WTC11 (cell line): ENCODE measurements at regions not wholly inside any gene's neighbourhood (a gene's known extent, or its start where the extent isn't known, plus 50 kb on each side); places are given as distances from the start of the nearest gene placed in this dataset.

Experiments used
- ATAC-seq: fragments of 200-7000 bp; cut with Tn5 transposase; 2 replicates; pipeline ENCODE4 v1.10.0; 2021; ENCODE audit warnings: mild to moderate bottlenecking, moderate library complexity
- CTCF ChIA-PET: fragments of 300-600 bp; sonication (Branson Sonifier 250); formaldehyde crosslinking; loops from one replicate; lab custom pipeline; 2021; ENCODE audit warnings: antibody characterized with exemption; lab: Charles Lee
- POLR2A ChIA-PET: fragments of 350-600 bp; sonication (Branson Sonifier 250); formaldehyde crosslinking; loops from one replicate; lab custom pipeline; 2021; ENCODE audit warnings: antibody characterized with exemption; lab: Charles Lee
- DNase-seq: peaks from one replicate; pipeline ENCODE4 v3.0.0; 2021; ENCODE audit warnings: low spot score
- H3K27ac Mint-ChIP-seq: 2 replicates; pipeline ENCODE4 v1.8.0; 2021; ENCODE audit warnings: mixed read lengths
- H3K27me3 Mint-ChIP-seq: 2 replicates; pipeline ENCODE4 v1.8.0; 2021; ENCODE audit warnings: low read depth, mild to moderate bottlenecking, moderate library complexity, mixed read lengths
- H3K36me3 Mint-ChIP-seq: 2 replicates; pipeline ENCODE4 v1.8.0; 2021; ENCODE audit warnings: mixed read lengths
- H3K4me1 Mint-ChIP-seq: 2 replicates; pipeline ENCODE4 v1.8.0; 2022; ENCODE audit warnings: mixed read lengths
- H3K4me3 Mint-ChIP-seq: 2 replicates; pipeline ENCODE4 v1.8.0; 2021; ENCODE audit warnings: mild to moderate bottlenecking, moderate library complexity, mixed read lengths
- H3K9me3 Mint-ChIP-seq: 2 replicates; pipeline ENCODE4 v1.8.0; 2021; ENCODE audit warnings: mixed read lengths
- HMGXB4 ChIP-seq: sonication (generic); formaldehyde crosslinking; IDR thresholded peaks from 2 replicates; pipeline ENCODE4 v1.8.1; 2023; ENCODE audit warnings: mild to moderate bottlenecking, moderate library complexity, missing genetic modification reagents
- NR3C1 ChIP-seq: sonication (generic); formaldehyde crosslinking; conservative IDR thresholded peaks from 2 replicates; pipeline ENCODE4 v1.8.1; 2023; ENCODE audit warnings: low read depth, mild to moderate bottlenecking, missing genetic modification reagents
- RELA ChIP-seq: sonication (generic); formaldehyde crosslinking; IDR thresholded peaks from 2 replicates; pipeline ENCODE4 v1.8.1; 2022; ENCODE audit warnings: missing genetic modification reagents, mild to moderate bottlenecking, borderline replicate concordance
- SMAD3 ChIP-seq: sonication (generic); formaldehyde crosslinking; IDR thresholded peaks from 2 replicates; pipeline ENCODE4 v1.8.0; 2022; ENCODE audit warnings: missing genetic modification reagents, mild to moderate bottlenecking, borderline replicate concordance
- SMAD4 ChIP-seq: sonication (generic); formaldehyde crosslinking; IDR thresholded peaks from 2 replicates; pipeline ENCODE4 v1.8.0; 2022; ENCODE audit warnings: mild to moderate bottlenecking, missing genetic modification reagents
- SOX15 ChIP-seq: fragments of 250-450 bp; sonication (Bioruptor Pico); IDR thresholded peaks from 2 replicates; pipeline ENCODE4 v1.9.0; 2021; ENCODE audit warnings: mild to moderate bottlenecking
- ZBTB21 ChIP-seq: sonication (generic); formaldehyde crosslinking; IDR thresholded peaks from 2 replicates; pipeline ENCODE4 v1.8.1; 2023; ENCODE audit warnings: mild to moderate bottlenecking, missing genetic modification reagents, borderline replicate concordance
- ZNF232 ChIP-seq: sonication (generic); formaldehyde crosslinking; IDR thresholded peaks from 2 replicates; pipeline ENCODE4 v1.8.0; 2022; ENCODE audit warnings: mild to moderate bottlenecking, missing genetic modification reagents
- ZNF281 ChIP-seq: sonication (generic); formaldehyde crosslinking; IDR thresholded peaks from 2 replicates; pipeline ENCODE4 v1.8.0; 2023; ENCODE audit warnings: mild to moderate bottlenecking, missing genetic modification reagents
- ZNF317 ChIP-seq: sonication (generic); formaldehyde crosslinking; IDR thresholded peaks from 2 replicates; pipeline ENCODE4 v1.8.1; 2023; ENCODE audit warnings: low read depth, mild to moderate bottlenecking, moderate library complexity, missing genetic modification reagents, borderline replicate concordance
- ZNF671 ChIP-seq: fragments of 250-450 bp; sonication (Bioruptor Pico); IDR thresholded peaks from 2 replicates; pipeline ENCODE4 v1.8.0; 2021; ENCODE audit warnings: mild to moderate bottlenecking
- TF ChIP-seq, protein P1 (sequence below): sonication (generic); formaldehyde crosslinking; conservative IDR thresholded peaks from 2 replicates; pipeline ENCODE4 v1.8.1; 2023; ENCODE audit warnings: mild to moderate bottlenecking, low read depth, missing genetic modification reagents, moderate library complexity
- TF ChIP-seq, protein P2 (sequence below): sonication (generic); formaldehyde crosslinking; IDR thresholded peaks from 2 replicates; pipeline ENCODE4 v1.8.1; 2022; ENCODE audit warnings: low read depth, missing genetic modification reagents, borderline replicate concordance
- TF ChIP-seq, protein P3 (sequence below): fragments of 250-450 bp; sonication (Bioruptor Pico); conservative IDR thresholded peaks from 2 replicates; pipeline ENCODE4 v1.9.0; 2021; ENCODE audit warnings: mild to moderate bottlenecking
- TF ChIP-seq, protein P4 (sequence below): sonication (generic); formaldehyde crosslinking; IDR thresholded peaks from 2 replicates; pipeline ENCODE4 v1.8.1; 2022; ENCODE audit warnings: mild to moderate bottlenecking, missing genetic modification reagents, moderate library complexity, borderline replicate concordance

- TF ChIP-seq ZNF281 (CRISPR knock-in tag) (no peak), ZNF317 (CRISPR knock-in tag) (no peak)
These were observed 201.8 kb upstream of the SERP2 start (continued) for GRCh38 chr13:44171861-44172260.

DNA sequence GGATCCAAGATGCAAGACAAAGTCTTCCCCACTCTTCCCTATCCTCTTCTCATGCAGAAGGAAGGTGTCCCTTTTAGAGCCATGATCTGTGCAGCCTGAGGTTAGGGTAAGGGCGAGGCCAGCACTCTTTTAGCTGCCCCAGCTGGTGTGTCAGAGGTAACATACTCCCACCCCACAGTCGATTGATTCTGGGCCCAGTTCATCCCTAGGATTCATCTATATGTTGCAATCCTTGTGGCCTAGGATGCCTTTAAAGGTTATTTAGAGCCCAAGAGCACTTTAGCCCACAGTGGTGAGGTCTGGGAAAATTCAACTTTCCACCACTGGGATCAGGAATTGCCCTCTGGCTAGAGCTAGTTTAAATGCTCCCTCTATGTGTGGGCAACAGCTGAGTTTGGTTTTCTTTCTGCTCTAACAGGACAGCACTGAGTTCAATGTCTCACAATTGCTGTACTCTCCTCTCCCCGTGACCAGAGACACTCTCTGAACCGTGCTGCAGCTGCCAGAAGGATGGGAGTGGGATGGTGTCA lies 201.3 kb upstream of the SERP2 start:
- Mint-ChIP-seq H3K4me3 (no peak overlapping the region), H3K4me1 (no peaks in the 10 kb centered on the region), H3K27me3 (no peaks in the 10 kb centered on the region), H3K36me3 (0 out of 2 replicates have a peak, but pooled peaks cover 2% of the 10 kb centered on the region), H3K9me3 (peaks cover 8% of the 10 kb centered on the region), H3K27ac (no peak overlapping the region)
- ATAC-seq (peak; percentile 59), DNase-seq (no peak)
- POLR2A ChIA-PET = no interaction called here
- no peak for TF ChIP-seq RELA (CRISPR knock-in tag)
- TF ChIP-seq, protein P1, sequence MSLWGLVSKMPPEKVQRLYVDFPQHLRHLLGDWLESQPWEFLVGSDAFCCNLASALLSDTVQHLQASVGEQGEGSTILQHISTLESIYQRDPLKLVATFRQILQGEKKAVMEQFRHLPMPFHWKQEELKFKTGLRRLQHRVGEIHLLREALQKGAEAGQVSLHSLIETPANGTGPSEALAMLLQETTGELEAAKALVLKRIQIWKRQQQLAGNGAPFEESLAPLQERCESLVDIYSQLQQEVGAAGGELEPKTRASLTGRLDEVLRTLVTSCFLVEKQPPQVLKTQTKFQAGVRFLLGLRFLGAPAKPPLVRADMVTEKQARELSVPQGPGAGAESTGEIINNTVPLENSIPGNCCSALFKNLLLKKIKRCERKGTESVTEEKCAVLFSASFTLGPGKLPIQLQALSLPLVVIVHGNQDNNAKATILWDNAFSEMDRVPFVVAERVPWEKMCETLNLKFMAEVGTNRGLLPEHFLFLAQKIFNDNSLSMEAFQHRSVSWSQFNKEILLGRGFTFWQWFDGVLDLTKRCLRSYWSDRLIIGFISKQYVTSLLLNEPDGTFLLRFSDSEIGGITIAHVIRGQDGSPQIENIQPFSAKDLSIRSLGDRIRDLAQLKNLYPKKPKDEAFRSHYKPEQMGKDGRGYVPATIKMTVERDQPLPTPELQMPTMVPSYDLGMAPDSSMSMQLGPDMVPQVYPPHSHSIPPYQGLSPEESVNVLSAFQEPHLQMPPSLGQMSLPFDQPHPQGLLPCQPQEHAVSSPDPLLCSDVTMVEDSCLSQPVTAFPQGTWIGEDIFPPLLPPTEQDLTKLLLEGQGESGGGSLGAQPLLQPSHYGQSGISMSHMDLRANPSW (CRISPR knock-in tag) = no peak
- TF ChIP-seq ZNF232 (CRISPR knock-in tag) = no peak
- TF ChIP-seq, protein P2, sequence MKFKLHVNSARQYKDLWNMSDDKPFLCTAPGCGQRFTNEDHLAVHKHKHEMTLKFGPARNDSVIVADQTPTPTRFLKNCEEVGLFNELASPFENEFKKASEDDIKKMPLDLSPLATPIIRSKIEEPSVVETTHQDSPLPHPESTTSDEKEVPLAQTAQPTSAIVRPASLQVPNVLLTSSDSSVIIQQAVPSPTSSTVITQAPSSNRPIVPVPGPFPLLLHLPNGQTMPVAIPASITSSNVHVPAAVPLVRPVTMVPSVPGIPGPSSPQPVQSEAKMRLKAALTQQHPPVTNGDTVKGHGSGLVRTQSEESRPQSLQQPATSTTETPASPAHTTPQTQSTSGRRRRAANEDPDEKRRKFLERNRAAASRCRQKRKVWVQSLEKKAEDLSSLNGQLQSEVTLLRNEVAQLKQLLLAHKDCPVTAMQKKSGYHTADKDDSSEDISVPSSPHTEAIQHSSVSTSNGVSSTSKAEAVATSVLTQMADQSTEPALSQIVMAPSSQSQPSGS = no peak
- no peak for TF ChIP-seq HMGXB4 (CRISPR knock-in tag)
- TF ChIP-seq SOX15 (CRISPR knock-in tag) = no peak
- TF ChIP-seq, protein P3, sequence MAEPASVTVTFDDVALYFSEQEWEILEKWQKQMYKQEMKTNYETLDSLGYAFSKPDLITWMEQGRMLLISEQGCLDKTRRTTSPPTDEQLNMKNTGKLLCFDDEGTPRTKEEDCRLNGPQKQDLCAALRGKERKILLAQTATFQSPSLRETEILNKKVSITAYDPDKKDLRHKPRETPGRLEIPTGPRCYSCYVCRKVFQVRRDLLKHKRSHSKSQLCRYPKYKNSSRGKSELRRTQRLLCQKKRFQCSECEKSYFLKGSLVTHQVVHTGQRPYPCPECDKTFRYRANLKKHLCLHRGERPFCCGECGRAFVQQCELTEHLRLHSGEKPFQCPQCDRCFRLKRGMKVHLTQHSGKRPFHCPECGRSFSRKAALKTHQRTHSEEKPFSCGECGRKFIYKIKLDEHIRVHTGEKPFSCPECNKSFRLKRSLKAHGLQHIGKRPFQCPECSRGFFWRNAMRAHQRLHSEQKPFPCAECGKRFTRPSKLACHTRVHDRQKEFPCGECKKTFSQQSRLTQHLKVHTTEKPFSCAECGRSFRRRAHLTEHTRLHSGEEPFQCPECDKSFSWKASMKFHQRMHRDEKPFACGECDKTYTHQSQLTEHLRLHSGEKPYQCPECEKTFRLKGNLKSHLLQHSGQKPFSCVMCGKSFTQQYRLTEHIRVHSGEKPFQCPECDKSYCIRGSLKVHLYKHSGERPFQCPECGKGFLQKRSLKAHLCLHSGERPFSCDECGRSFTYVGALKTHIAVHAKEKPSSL = no peak
- no peak for TF ChIP-seq NR3C1 (CRISPR knock-in tag)
- no peak for TF ChIP-seq SMAD3 (CRISPR knock-in tag)
- TF ChIP-seq, protein P4, sequence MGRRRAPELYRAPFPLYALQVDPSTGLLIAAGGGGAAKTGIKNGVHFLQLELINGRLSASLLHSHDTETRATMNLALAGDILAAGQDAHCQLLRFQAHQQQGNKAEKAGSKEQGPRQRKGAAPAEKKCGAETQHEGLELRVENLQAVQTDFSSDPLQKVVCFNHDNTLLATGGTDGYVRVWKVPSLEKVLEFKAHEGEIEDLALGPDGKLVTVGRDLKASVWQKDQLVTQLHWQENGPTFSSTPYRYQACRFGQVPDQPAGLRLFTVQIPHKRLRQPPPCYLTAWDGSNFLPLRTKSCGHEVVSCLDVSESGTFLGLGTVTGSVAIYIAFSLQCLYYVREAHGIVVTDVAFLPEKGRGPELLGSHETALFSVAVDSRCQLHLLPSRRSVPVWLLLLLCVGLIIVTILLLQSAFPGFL (CRISPR knock-in tag) = no peak
- no peak for TF ChIP-seq SMAD4 (CRISPR knock-in tag)
- no peak for TF ChIP-seq ZBTB21 (CRISPR knock-in tag)
- TF ChIP-seq ZNF671 (CRISPR knock-in tag) = no peak
- CTCF ChIA-PET = interaction anchor here (0.6 kb wide), 1 partner anchor 311 kb away, joined by 3 read pairs; no protein-coding TSS in a partner anchor
